ENCODE measurements at regions not wholly inside any gene's neighbourhood (a gene's known extent, or its start where the extent isn't known, plus 50 kb on each side); places are given as distances from the start of the nearest gene placed in this dataset.

GRCh38 chr2:8126783-8127182 lies 555.1 kb upstream of the ID2 start:
- TF ChIP-seq POLR2AphosphoS5 (IDR thresholded peaks at IDR 0.05; ENCODE audit: low read depth, low read length) (no peak), SIN3A (IDR thresholded peaks at IDR 0.05; ENCODE audit: borderline replicate concordance, insufficient read depth, low read length) (no peak), REST (IDR thresholded peaks at IDR 0.05; ENCODE audit: insufficient read depth in 1 of 2, low read depth in 2 of 2, low read length in 2 of 2) (no peak)
